WTC11 (cell line): ENCODE measurements at regions not wholly inside any gene's neighbourhood (a gene's known extent, or its start where the extent isn't known, plus 50 kb on each side); places are given as distances from the start of the nearest gene placed in this dataset.

ENCODE experiments used
- ATAC-seq: fragments of 200-7000 bp; cut with Tn5 transposase; 2 replicates; pipeline ENCODE4 v1.10.0; 2021; ENCODE audit warnings: mild to moderate bottlenecking, moderate library complexity
- CTCF ChIA-PET: fragments of 300-600 bp; sonication (Branson Sonifier 250); formaldehyde crosslinking; loops from one replicate; lab custom pipeline; 2021; ENCODE audit warnings: antibody characterized with exemption; lab: Charles Lee
- POLR2A ChIA-PET: fragments of 350-600 bp; sonication (Branson Sonifier 250); formaldehyde crosslinking; loops from one replicate; lab custom pipeline; 2021; ENCODE audit warnings: antibody characterized with exemption; lab: Charles Lee
- DNase-seq: peaks from one replicate; pipeline ENCODE4 v3.0.0; 2021; ENCODE audit warnings: low spot score
- H3K27ac Mint-ChIP-seq: 2 replicates; pipeline ENCODE4 v1.8.0; 2021; ENCODE audit warnings: mixed read lengths
- H3K27me3 Mint-ChIP-seq: 2 replicates; pipeline ENCODE4 v1.8.0; 2021; ENCODE audit warnings: low read depth, mild to moderate bottlenecking, moderate library complexity, mixed read lengths
- H3K36me3 Mint-ChIP-seq: 2 replicates; pipeline ENCODE4 v1.8.0; 2021; ENCODE audit warnings: mixed read lengths
- H3K4me1 Mint-ChIP-seq: 2 replicates; pipeline ENCODE4 v1.8.0; 2022; ENCODE audit warnings: mixed read lengths
- H3K4me3 Mint-ChIP-seq: 2 replicates; pipeline ENCODE4 v1.8.0; 2021; ENCODE audit warnings: mild to moderate bottlenecking, moderate library complexity, mixed read lengths
- H3K9me3 Mint-ChIP-seq: 2 replicates; pipeline ENCODE4 v1.8.0; 2021; ENCODE audit warnings: mixed read lengths
- ATF2 ChIP-seq: sonication (generic); formaldehyde crosslinking; IDR thresholded peaks from 2 replicates; pipeline ENCODE4 v1.8.1; 2022; ENCODE audit warnings: low read depth, missing genetic modification reagents, borderline replicate concordance
- ATF6 ChIP-seq: sonication (generic); formaldehyde crosslinking; IDR thresholded peaks from 2 replicates; pipeline ENCODE4 v1.8.1; 2023; ENCODE audit warnings: mild to moderate bottlenecking, missing genetic modification reagents
- FOXP4 ChIP-seq: sonication (generic); formaldehyde crosslinking; IDR thresholded peaks from 2 replicates; pipeline ENCODE4 v1.8.0; 2022; ENCODE audit warnings: mild to moderate bottlenecking, missing genetic modification reagents
- GABPB1 ChIP-seq: sonication (generic); formaldehyde crosslinking; IDR thresholded peaks from 2 replicates; pipeline ENCODE4 v1.8.1; 2023; ENCODE audit warnings: mild to moderate bottlenecking, missing genetic modification reagents
- NFE2L1 ChIP-seq: sonication (generic); formaldehyde crosslinking; IDR thresholded peaks from 2 replicates; pipeline ENCODE4 v1.8.1; 2023; ENCODE audit warnings: missing genetic modification reagents
- NR1H2 ChIP-seq: sonication (generic); formaldehyde crosslinking; IDR thresholded peaks from 2 replicates; pipeline ENCODE4 v1.9.0; 2021; ENCODE audit warnings: mild to moderate bottlenecking, moderate library complexity, missing genetic modification reagents
- OVOL2 ChIP-seq: fragments of 250-450 bp; sonication (Bioruptor Pico); IDR thresholded peaks from 2 replicates; pipeline ENCODE4 v1.9.0; 2021; ENCODE audit warnings: mild to moderate bottlenecking, borderline replicate concordance
- SP1 ChIP-seq: sonication (generic); formaldehyde crosslinking; conservative IDR thresholded peaks from 2 replicates; pipeline ENCODE4 v1.8.1; 2022; ENCODE audit warnings: missing genetic modification reagents
- STAT6 ChIP-seq: sonication (generic); formaldehyde crosslinking; conservative IDR thresholded peaks from 2 replicates; pipeline ENCODE4 v1.8.1; 2023; ENCODE audit warnings: mild to moderate bottlenecking, low read depth, missing genetic modification reagents, moderate library complexity
- TEAD1 ChIP-seq: sonication (generic); formaldehyde crosslinking; IDR thresholded peaks from 2 replicates; pipeline ENCODE4 v1.8.0; 2022; ENCODE audit warnings: mild to moderate bottlenecking, missing genetic modification reagents
- ZBTB21 ChIP-seq: sonication (generic); formaldehyde crosslinking; IDR thresholded peaks from 2 replicates; pipeline ENCODE4 v1.8.1; 2023; ENCODE audit warnings: mild to moderate bottlenecking, missing genetic modification reagents, borderline replicate concordance
- ZNF281 ChIP-seq: sonication (generic); formaldehyde crosslinking; IDR thresholded peaks from 2 replicates; pipeline ENCODE4 v1.8.0; 2023; ENCODE audit warnings: mild to moderate bottlenecking, missing genetic modification reagents
- ZNF396 ChIP-seq: fragments of 250-450 bp; sonication (Bioruptor Pico); IDR thresholded peaks from 2 replicates; pipeline ENCODE4 v1.8.0; 2021; ENCODE audit warnings: mild to moderate bottlenecking, moderate library complexity, borderline replicate concordance
- ZNF416 ChIP-seq: fragments of 250-450 bp; sonication (Bioruptor Pico); IDR thresholded peaks from 2 replicates; pipeline ENCODE4 v1.9.0; 2021; ENCODE audit warnings: mild to moderate bottlenecking, inconsistent platforms
- ZNF425 ChIP-seq: fragments of 250-450 bp; sonication (Bioruptor Pico); conservative IDR thresholded peaks from 2 replicates; pipeline ENCODE4 v1.9.0; 2021; ENCODE audit warnings: mild to moderate bottlenecking
- ZNF512 ChIP-seq: sonication (generic); formaldehyde crosslinking; IDR thresholded peaks from 2 replicates; pipeline ENCODE4 v1.8.1; 2022; ENCODE audit warnings: missing genetic modification reagents, borderline replicate concordance
- ZNF532 ChIP-seq: fragments of 250-450 bp; sonication (Bioruptor Pico); IDR thresholded peaks from 2 replicates; pipeline ENCODE4 v1.9.0; 2021; ENCODE audit warnings: mild to moderate bottlenecking, borderline replicate concordance

- DNase-seq (no peak), ATAC-seq (no peak)
- H3K27me3 Mint-ChIP-seq, result no peaks in the 10 kb centered on the region
- no peak overlapping the region for H3K4me3 Mint-ChIP-seq
- no peaks in the 10 kb centered on the region for H3K4me1 Mint-ChIP-seq
- H3K9me3 Mint-ChIP-seq, result peaks cover 12% of the 10 kb centered on the region
- no peak overlapping the region for H3K27ac Mint-ChIP-seq
- peaks cover 7% of the 10 kb centered on the region for H3K36me3 Mint-ChIP-seq
- POLR2A ChIA-PET, result no interaction called here
- CTCF ChIA-PET, result interaction anchor here (0.6 kb wide), 1 partner anchor 328 kb away, joined by 3 read pairs; no protein-coding TSS in a partner anchor
- no peak for TF ChIP-seq ZNF425 (CRISPR knock-in tag)
- TF ChIP-seq ATF6 (CRISPR knock-in tag), result no peak
- no peak for TF ChIP-seq STAT6 (CRISPR knock-in tag)
- no peak for TF ChIP-seq ZNF281
- no peak for TF ChIP-seq ZNF416 (CRISPR knock-in tag)
- no peak for TF ChIP-seq SP1 (CRISPR knock-in tag)
- TF ChIP-seq FOXP4, result no peak
- no peak for TF ChIP-seq OVOL2 (CRISPR knock-in tag)
- TF ChIP-seq NR1H2, result no peak
- TF ChIP-seq ZNF512 (CRISPR knock-in tag), result no peak
- TF ChIP-seq ZNF396 (CRISPR knock-in tag), result no peak
- no peak for TF ChIP-seq TEAD1 (CRISPR knock-in tag)
- no peak for TF ChIP-seq GABPB1 (CRISPR knock-in tag)
- TF ChIP-seq ZBTB21 (CRISPR knock-in tag), result no peak
- TF ChIP-seq NFE2L1 (CRISPR knock-in tag), result no peak
- no peak for TF ChIP-seq ATF2 (CRISPR knock-in tag)
- TF ChIP-seq ZNF532 (CRISPR knock-in tag), result no peak
Measured at GRCh38 chr6:139698526-139699176, 324.2 kb upstream of the CITED2 start.
